TTC549 (cell line): ENCODE measurements at regions not wholly inside any gene's neighbourhood (a gene's known extent, or its start where the extent isn't known, plus 50 kb on each side); places are given as distances from the start of the nearest gene placed in this dataset.
"Not testable (repeated sequence)": the region's sequence is repeated elsewhere in the genome, so short reads cannot be mapped to it uniquely, and the experiment has no call there.

Source experiments
- FAIRE-seq: peaks from 2 replicates; lab custom pipeline; 2012; peaks lifted over from hg19 to GRCh38; lab: Jason Lieb, UNC

- FAIRE-seq: not testable (repeated sequence)
These were observed 571.3 kb upstream of the PCDH7 start for GRCh38 chr4:30148828-30149227.

GRCh38 chr4:30149539-30149938, 570.6 kb upstream of the PCDH7 start:
- not testable (repeated sequence) for FAIRE-seq

GRCh38 chr4:30153427-30153826, 566.7 kb upstream of the PCDH7 start:
- no peak for FAIRE-seq

GRCh38 chr4:30160140-30160539, 560.0 kb upstream of the PCDH7 start:
- no peak for FAIRE-seq

- FAIRE-seq: no peak
These were observed 547.8 kb upstream of the PCDH7 start for GRCh38 chr4:30172416-30172815.

- FAIRE-seq: no peak
These were observed 538.7 kb upstream of the PCDH7 start for GRCh38 chr4:30181512-30181911.

GRCh38 chr4:30181918-30182317, 538.3 kb upstream of the PCDH7 start:
- no peak for FAIRE-seq

- no peak for FAIRE-seq
These were observed 537.4 kb upstream of the PCDH7 start for GRCh38 chr4:30182786-30183185.

- FAIRE-seq: no peak
These were observed 528.3 kb upstream of the PCDH7 start for GRCh38 chr4:30191902-30192301.

GRCh38 chr4:30207389-30207788, 512.8 kb upstream of the PCDH7 start:
- FAIRE-seq: no peak

GRCh38 chr4:30208731-30209435, 511.3 kb upstream of the PCDH7 start:
- FAIRE-seq: no peak

- not testable (repeated sequence) for FAIRE-seq
These were observed 504.2 kb upstream of the PCDH7 start for GRCh38 chr4:30215973-30216372.

GRCh38 chr4:30245140-30245539, 475.0 kb upstream of the PCDH7 start:
- no peak for FAIRE-seq

- FAIRE-seq: no peak
These were observed 463.9 kb upstream of the PCDH7 start for GRCh38 chr4:30256116-30256832.

- no peak for FAIRE-seq
These were observed 461.2 kb upstream of the PCDH7 start for GRCh38 chr4:30258949-30259348.

- FAIRE-seq: no peak
These were observed 457.8 kb upstream of the PCDH7 start for GRCh38 chr4:30262379-30262778.

- FAIRE-seq: no peak
These were observed 455.7 kb upstream of the PCDH7 start for GRCh38 chr4:30264465-30264864.

- no peak for FAIRE-seq
These were observed 454.5 kb upstream of the PCDH7 start for GRCh38 chr4:30265716-30266115.

- FAIRE-seq: no peak
These were observed 451.8 kb upstream of the PCDH7 start for GRCh38 chr4:30268370-30268769.

GRCh38 chr4:30269850-30270249, 450.3 kb upstream of the PCDH7 start:
- no peak for FAIRE-seq

- no peak for FAIRE-seq
These were observed 438.2 kb upstream of the PCDH7 start for GRCh38 chr4:30281986-30282385.

- no peak for FAIRE-seq
These were observed 436.8 kb upstream of the PCDH7 start for GRCh38 chr4:30283336-30283735.

GRCh38 chr4:30294295-30294694, 425.9 kb upstream of the PCDH7 start:
- no peak for FAIRE-seq

GRCh38 chr4:30295652-30296051, 424.5 kb upstream of the PCDH7 start:
- FAIRE-seq: no peak
